AG09319 (cell line): ENCODE measurements at regions not wholly inside any gene's neighbourhood (a gene's known extent, or its start where the extent isn't known, plus 50 kb on each side); places are given as distances from the start of the nearest gene placed in this dataset.
A peak's percentile ranks its signal among the peaks of the same experiment; 100 is the strongest.

Experiments used
- DNase-seq: peaks from one replicate; pipeline ENCODE4 v3.0.0-alpha.2; 2010; ENCODE audit warnings: low read depth; ENCODE audit errors: extremely low read depth
- TF ChIP-seq, protein P1 (sequence below): IDR thresholded peaks from 2 replicates; pipeline ENCODE4 v1.5.1; 2011; ENCODE audit warnings: low read depth, mild to moderate bottlenecking, inconsistent platforms, low read length, moderate library complexity

DNA sequence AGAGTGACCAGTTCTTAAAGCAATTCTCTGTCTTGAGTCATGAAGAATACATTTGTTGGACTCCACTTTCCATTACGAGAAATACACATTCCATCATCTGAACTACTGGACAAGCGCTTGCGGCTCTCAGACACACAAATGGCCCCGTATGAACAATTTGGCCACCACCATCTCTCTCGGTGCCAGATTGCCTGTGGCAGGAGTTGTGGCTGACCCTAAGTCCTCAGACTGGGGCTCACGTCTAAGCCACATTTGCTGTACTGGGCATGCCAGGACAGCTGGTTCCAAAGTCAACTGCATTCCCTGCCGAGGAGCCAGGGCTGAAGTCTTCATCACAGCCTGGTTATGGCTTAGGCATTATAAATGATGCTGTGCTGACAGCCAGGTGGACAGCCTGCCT is 227.5 kb downstream of the MIAT start:
- TF ChIP-seq, protein P1, sequence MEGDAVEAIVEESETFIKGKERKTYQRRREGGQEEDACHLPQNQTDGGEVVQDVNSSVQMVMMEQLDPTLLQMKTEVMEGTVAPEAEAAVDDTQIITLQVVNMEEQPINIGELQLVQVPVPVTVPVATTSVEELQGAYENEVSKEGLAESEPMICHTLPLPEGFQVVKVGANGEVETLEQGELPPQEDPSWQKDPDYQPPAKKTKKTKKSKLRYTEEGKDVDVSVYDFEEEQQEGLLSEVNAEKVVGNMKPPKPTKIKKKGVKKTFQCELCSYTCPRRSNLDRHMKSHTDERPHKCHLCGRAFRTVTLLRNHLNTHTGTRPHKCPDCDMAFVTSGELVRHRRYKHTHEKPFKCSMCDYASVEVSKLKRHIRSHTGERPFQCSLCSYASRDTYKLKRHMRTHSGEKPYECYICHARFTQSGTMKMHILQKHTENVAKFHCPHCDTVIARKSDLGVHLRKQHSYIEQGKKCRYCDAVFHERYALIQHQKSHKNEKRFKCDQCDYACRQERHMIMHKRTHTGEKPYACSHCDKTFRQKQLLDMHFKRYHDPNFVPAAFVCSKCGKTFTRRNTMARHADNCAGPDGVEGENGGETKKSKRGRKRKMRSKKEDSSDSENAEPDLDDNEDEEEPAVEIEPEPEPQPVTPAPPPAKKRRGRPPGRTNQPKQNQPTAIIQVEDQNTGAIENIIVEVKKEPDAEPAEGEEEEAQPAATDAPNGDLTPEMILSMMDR = no peak
- DNase-seq = no peak

DNA sequence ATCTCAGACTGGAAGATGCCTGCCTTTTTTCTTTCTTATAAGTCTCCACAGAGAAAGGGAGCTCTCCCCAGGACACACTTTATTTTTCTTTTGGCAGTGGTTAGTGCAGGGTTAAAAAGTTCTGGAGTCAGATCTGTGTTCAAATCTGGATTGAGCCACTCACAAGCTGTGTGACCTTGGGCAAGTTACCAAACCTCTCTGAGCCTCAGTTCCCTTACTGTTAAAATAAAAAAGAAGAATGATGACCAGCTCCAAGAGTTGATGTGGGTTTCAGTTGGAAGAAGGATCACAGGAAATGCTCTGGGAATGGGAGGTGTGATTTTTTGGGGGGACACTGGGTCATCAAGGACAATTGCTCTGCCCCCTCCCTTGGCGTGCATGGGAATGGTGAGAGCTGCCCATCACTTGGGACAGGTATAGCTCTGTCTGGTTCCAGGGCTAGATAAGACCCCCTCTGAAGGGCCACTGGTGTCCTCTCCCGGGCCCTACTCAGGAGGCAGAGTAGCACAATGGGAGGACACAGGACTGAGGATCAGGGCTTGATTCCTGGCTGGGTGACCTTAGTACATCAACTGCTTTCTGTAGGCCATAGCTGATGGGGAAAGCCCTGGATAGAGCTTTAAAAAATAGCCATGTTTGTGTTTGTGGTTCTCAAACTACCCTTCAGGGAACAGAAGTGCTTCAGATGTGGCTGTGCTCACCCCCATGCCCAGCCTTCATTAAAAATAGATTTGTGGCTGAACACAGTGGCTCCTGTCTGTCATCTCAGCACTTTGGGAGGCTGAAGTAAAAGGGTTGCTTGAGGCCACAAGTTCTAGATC is 228.3 kb downstream of the MIAT start:
- DNase-seq = no peak
- TF ChIP-seq, protein P1 = no peak

DNA sequence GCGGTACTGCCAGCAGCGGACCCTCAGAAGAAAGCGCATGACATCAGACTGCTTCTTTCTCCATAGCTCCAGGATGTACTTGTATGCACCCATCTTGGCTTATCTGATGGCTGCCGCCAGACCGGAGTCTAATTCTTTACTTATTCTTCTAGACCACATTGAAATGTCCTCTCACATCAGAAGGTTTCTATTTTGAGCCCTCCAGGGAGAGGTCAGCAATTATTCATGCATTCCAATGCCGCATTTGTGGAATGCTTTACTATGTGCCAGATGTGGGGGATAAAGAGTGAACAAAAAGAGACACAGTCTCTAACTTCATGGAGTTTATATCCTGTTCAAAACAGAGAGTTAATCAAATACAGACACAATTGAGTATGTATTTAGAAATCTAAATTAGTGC is 230.1 kb downstream of the MIAT start:
- peak; percentile 67 for DNase-seq
- TF ChIP-seq, protein P1 = no peak

DNA sequence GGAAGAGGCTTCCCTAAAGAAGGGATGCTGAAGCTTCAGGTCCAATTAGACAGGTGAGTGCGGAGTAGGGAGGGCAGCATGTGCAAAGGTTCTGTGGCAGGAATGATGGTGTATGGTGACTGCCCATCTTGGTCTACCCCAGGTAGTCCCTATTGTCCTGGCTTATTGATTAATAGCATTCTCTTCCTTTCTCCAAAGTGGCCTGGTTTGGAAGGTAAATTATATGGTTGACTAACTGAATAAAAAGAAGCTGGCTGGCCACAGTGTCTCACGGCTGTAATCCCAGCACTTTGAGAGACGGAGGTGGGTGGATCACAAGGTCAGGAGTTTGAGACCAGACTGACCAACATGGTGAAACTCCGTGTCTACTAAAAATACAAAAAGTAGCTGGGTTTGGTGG is 230.5 kb downstream of the MIAT start:
- TF ChIP-seq, protein P1 = no peak
- DNase-seq = no peak

DNA sequence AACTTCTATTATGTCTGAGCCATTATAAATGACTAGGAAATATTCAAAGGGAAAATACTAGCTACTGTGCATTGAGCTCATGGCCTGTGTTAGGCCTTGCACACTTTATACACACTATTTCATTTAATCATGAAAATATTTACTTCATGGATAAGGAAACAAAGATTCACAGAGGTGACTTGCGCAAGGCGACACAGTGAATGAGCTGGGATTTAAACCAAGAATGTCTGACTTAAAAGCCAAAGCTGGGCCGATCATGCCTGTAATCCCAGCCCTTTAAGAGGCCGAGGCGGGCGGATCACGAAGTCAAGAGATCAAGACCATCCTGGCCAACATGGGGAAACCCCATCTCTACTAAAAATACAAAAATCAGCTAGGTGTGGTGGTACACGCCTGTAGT is 231.5 kb downstream of the MIAT start:
- no peak for DNase-seq

DNA sequence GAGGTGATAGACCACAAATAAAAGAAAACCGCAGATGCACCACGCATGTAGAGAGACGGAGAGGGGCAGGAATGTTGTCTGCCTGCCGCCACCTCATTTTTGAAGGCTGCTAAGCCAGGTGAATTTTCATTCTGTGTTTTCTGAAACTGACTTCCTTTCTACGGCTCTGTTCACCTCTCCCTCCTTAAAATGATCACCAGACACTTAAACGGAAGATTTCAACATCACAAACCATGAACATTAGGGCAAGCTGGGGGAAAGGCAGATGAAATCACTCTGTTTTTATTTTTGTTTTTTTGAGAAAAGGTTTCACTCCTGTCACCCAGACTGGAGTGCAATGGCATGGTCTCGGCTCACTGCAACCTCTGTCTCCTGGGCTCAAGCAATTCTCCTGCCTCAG is 232.4 kb downstream of the MIAT start:
- TF ChIP-seq, protein P1 = no peak
- no peak for DNase-seq

More for the DNA sequence above, 231.5 kb downstream of the MIAT start:
- TF ChIP-seq, protein P1 = no peak

DNA sequence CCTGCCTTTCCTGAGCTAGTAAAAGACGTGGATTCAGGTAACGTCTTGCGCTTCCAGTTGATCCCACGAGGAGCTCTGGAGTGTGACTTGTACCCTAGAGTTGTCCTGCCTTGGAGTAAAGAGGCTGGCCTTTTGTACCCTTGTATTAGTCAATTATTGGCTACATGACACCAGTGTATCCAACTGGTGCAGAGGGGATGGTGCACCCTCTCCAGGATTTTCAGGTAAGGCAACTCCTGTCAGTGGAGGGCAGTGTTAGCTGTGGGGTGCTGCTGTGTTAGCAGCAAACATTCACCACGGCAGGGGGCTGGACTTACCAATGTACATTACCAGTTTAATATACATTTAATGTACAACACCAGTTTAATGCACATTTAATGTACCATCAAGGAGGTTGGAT is 233.5 kb downstream of the MIAT start:
- DNase-seq = no peak
- TF ChIP-seq, protein P1 = no peak
